ENCODE measurements at regions not wholly inside any gene's neighbourhood (a gene's known extent, or its start where the extent isn't known, plus 50 kb on each side); places are given as distances from the start of the nearest gene placed in this dataset.

- DNase-seq, result no peak
Measured at GRCh38 chr5:31097851-31098250, 95.6 kb upstream of the CDH6 start.

DNA sequence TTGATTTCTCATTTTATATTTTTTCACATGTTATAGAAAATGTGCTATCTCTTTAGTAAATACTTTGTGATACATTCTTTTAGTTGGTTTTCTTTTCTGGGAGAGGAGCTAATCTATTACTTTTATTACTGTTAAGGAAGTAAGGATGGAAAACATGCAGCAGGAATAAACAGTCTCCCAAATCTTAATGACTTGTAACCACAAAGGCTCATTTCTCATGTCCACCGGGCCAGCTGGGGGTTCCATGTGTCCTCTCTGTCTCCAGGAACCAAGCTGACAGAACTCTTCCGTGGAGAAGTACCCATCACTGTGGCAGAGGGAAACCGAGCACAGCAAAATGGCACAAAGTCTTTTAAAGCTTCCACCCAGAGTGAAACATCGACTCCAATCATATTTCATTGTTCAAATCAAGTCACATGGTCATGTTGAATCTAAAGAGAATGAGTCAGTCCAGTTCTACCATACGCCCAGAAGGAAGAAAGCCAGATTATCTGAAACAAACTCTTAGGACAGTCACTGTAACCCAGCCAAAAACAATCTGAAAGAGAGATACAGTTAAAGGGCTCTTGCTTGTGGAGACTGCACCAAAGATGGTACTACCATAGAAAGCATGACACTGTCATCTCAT is 97.1 kb upstream of the CDH6 start:
- DNase-seq, result no peak

GRCh38 chr5:31095796-31096195 is 97.7 kb upstream of the CDH6 start:
- no peak for DNase-seq

DNA sequence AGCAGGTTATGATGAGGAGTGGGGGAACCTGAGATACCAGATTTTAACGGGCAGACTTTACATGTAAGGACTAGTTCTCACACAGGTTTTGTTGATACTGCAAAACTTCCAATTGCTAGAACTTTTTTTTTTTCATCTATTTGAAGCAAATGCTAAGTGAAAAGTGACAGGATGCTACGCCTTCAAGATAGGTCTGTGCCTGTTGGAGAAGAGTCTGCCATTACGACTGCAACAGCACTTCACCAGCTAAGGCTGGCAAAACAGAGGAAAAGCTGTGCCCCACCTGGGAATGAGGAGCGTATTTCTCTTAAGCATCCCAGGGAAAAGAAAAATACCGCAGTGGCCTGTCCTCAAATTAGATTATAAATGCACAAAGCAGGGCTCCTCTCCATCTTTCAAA is 102.0 kb upstream of the CDH6 start:
- DNase-seq, result no peak

GRCh38 chr5:31090467-31090866 is 103.0 kb upstream of the CDH6 start:
- DNase-seq, result no peak

GRCh38 chr5:31086839-31087415 is 106.6 kb upstream of the CDH6 start:
- DNase-seq, result peak; percentile 26

DNA sequence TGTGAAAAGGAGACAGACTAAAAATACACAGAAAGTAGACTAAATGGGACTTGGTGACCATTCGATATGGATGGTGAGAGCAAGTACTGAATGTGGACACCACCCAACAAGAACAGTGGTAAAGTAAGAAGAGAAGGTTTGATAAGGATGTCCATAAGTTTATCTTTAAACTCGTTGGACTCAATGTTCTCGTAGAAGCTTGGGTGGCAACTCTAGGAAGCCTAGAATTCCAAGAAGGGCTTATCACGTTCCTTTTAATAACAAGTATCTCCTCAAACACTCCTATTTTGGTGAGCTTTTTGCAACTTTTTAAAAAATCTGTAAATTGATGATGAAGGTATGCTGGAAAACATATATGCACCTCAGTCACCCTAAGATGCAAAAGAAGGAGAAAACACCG is 108.6 kb upstream of the CDH6 start:
- DNase-seq, result no peak

DNA sequence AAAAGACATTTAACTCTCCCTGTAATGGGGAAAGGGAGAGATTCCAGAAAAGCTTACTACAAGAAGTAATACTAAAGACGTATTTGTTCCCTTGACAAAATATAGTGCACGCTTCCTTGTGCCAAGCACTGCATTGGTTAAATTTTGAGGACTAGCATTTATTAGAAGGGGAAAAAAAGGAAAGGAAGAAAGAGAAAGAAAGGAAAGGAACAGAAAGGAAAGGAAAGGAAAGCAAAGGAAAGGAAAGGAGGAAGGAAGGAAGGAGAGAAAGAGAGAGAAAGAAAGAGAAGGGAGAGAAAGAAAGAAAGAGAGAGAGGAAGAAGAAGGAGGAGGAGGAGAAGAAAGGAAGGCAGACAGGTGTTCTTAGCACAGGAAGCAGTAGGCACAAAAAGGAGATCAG is 110.1 kb upstream of the CDH6 start:
- DNase-seq, result no peak

DNA sequence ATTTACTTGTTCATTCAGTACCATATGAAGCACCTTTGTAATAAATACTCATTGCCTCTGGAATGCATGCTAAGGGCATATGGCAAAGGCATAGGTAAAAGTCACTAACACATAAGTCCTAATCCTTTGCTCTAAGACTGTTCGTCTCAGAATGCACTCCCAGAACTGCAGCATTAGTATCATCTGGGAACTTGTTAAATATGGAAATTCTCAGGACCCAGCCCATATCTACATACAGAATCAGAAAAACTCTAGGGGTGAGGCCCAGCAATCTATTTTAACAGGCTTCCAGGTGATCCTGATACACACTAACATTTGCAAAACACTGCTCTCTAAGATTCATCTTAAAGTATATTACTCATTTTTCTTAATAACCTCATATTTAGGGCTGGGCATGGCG is 113.8 kb upstream of the CDH6 start:
- DNase-seq, result no peak

DNA sequence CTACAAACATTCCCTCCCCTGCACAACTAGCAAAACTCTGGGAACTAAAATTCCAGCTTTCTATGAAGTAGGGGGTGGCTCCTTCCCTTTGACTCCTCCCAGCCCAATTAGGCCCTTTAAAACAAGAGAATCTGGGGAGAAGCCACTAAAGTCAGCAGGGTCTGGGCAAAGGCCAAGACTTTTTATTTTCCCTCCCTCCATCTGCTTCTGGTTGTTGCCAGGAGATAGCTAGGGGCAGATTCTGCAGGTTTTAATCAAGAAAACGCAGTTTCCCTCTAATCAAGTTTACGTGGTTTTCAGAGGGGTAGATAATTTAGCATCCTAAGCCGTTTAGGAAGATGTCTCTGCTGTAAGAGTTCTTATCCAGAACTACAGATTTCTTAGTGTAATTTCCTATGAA is 114.5 kb upstream of the CDH6 start:
- DNase-seq, result no peak

- DNase-seq, result no peak
Measured at GRCh38 chr5:31075981-31076380, 117.5 kb upstream of the CDH6 start.

DNA sequence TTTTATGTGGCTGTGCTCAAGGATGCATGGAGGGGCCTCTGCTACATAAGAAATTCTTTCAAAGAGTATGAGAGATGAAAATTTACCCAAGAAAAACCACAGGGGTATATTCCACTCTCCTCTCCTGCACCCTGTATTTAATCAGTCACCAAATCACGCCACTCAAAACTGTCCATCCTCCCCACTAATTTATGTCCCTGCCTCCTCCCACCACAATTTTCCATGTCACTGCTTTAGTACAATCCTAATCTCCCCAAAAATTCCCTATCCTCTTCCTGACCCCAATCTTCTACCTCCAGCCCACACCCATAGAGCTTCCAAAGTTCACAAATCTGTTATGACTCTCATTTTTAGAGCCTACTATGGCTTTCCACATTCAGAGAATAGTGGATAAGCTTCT is 125.2 kb upstream of the CDH6 start:
- DNase-seq, result no peak

- DNase-seq, result no peak
Measured at GRCh38 chr5:31066655-31067328, 126.7 kb upstream of the CDH6 start.

DNA sequence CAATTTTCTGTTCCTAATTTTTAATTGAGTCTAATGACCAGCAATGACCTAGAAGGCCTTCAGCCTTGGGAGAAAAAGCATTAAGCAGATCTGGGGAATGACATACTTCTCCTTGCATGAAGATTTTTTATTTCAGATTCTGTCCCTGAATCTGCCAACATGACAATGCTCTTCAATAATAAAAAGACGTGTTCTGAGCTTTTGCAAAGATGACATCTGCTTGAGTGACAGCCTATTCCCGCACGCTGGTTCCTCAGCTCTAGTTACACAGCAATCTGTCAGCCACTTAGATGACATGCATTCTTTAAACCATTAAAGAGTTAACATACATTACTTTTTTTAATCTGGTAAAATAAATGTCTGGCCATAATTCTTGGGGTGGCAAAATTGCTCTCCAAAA is 129.3 kb upstream of the CDH6 start:
- DNase-seq, result no peak

- DNase-seq, result no peak
Measured at GRCh38 chr5:31062902-31063580, 130.4 kb upstream of the CDH6 start.

- no peak for DNase-seq
Measured at GRCh38 chr5:31059889-31060288, 133.6 kb upstream of the CDH6 start.

GRCh38 chr5:31054453-31054852 is 139.0 kb upstream of the CDH6 start:
- no peak for DNase-seq

- DNase-seq, result no peak
Measured at GRCh38 chr5:31052937-31053658, 140.4 kb upstream of the CDH6 start.

DNA sequence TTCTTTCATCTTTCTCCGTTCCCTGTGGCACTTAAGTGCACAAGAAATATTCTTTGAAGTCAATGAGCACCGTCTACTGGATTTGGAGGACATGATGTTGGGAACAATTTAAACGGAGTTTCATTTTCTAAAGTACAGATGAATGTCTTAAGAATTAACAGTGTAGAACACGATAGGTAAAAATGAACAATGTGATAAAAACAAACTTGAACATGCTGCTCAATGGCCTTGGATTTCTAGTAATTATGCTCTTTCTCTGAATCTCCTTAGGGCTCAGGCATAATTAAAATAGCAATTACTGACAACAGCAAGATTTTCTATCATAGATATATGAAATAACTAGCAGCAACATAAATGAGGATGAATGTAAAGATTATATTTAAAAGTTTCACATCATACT is 142.2 kb upstream of the CDH6 start:
- DNase-seq, result no peak

DNA sequence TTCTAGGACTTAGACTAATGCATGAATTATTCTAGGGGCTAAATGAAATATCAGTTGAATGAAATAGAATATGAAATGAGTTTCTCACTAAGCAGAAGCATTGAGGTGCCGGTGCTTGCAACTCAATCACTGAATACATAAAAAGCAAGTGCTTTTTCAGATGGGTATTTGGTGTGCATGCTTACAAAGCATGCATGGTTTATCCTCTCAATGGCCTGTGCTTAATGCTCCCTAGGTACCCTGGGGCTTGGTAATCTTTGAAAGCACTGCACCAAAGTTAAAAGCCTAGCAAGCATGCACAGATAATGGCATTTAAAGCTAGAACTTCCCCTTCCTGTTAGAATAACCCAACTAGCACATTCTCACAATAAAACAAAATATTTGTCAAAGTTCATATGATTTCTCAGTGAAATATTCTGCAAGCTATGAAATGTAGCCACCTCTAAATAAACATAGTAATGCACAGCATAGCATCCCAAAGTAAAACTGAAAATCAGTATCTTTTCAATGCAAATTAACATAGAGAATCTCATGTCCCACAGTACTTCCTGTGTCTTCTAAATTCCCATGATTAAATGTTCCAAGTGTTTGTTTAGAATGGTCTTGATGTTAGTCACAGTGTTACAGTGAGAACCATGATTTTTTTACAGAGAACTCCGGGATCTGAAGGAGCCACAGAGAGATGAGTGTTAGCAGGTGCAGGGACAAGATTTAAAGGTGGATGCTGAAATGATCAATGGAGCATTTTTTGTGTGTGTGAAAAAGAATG is 143.4 kb upstream of the CDH6 start:
- DNase-seq, result peak; percentile 15

- DNase-seq, result no peak
Measured at GRCh38 chr5:31049461-31049860, 144.0 kb upstream of the CDH6 start.
